GM18868 (cell line): ENCODE measurements at regions not wholly inside any gene's neighbourhood (a gene's known extent, or its start where the extent isn't known, plus 50 kb on each side); places are given as distances from the start of the nearest gene placed in this dataset.

ENCODE experiments used
- ATAC-seq: cut with Tn5 transposase; IDR thresholded peaks from one replicate; pipeline ENCODE4 v1.9.1; 2021; ENCODE audit warnings: mild to moderate bottlenecking, moderate library complexity; ENCODE audit not compliant: unreplicated experiment

GRCh38 chr9:103755441-103755840, 338.7 kb upstream of the SMC2 start:
- no peak for ATAC-seq

DNA sequence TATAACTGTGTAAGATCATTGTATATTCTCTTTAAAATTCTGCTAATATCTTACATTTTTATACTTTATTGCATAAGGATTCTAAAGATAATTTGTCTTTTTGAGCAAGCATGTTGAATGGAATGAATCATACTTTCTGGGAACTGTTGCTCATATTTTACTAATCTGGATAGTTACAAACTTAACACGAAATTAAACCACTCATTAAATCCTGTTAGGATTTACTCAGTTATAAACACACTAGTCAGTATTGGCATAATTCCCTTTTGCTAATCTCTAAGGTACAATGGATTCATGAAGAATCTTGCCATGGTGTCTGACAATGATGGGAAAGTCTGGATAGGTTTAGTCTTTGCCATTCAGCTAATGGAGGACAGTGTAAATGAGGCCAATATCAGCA, 338.1 kb upstream of the SMC2 start:
- no peak for ATAC-seq

- ATAC-seq, result no peak
Measured at GRCh38 chr9:103757062-103757461, 337.0 kb upstream of the SMC2 start.

GRCh38 chr9:103761466-103761865, 332.6 kb upstream of the SMC2 start:
- ATAC-seq, result no peak

DNA sequence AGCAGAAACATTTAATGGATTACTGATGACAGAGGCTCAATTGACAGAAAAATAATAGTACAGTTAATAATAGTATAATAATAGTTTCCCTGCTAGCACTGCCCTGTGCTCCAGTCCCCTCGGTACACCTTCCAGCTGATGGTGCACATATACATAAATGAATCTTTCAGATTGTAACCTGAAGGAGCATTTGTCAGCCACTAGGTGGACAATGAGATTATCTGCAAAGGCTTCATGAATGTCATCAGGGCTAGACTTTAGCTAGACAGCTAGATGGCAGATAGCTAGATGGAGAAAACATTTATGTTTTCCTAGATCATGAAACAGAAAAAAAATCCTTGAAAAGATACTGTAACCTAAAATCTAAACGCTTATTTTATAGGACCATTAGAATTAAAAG, 304.4 kb upstream of the SMC2 start:
- ATAC-seq, result peak; percentile 99

DNA sequence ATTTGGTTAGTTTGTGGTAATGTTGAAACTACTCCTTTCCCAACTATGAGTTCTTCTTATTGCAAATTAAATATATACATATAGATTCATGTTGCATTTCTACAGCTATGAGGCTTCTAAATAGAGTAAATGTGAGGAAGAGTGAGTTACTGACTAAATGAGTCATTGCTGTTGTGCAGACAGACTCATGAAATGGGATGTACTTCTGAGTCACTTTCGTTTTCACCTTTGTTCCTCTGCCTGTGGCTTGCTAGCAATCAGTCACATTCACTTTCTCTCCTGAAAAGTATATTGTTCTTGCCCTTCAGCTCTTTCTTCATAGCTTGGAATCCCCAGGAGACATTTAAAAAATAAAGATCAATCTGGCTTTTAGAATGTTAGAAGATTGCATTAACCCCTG, 295.5 kb upstream of the SMC2 start:
- ATAC-seq, result peak; percentile 100

DNA sequence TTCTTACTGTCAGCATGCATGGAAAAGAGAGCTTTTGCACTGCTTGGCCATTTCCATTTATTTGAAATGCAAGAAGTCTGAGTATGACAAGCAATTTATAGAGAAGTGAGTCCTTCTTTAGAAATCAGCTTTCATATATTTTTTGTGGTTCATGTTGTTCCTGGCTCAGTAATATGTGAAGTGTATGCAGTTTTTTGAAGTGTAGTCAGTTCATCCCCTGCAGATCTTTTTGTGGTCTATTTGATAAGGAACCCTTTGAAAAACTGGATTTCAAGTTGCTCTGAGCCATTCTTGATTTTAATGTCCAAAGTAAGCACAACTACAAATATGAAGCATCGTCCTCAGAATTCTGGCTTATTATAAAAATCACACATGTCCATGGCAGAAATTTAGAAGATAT, 294.1 kb upstream of the SMC2 start:
- ATAC-seq, result no peak

GRCh38 chr9:103802068-103802467, 292.0 kb upstream of the SMC2 start:
- ATAC-seq, result no peak

DNA sequence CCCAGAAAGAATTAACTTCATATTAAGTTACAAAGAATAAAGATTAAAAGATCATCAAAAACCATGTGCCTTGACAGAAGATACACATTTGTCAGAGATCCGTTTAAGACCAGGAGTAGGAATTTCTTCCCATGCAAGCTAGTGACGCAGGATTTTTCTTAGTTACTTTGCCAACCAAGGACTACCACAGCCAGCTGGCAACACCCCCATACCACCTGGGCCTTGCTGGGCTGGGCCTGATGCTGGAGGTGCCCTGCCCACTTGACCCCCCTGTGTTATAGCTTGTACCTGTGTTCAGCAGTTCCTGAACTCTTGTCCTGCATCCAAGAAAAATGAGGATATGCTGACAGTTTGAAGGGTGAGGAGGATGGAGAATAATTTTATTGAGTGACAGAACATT, 290.9 kb upstream of the SMC2 start:
- ATAC-seq, result no peak

- no peak for ATAC-seq
Measured at GRCh38 chr9:103804077-103804735, 289.9 kb upstream of the SMC2 start.

- ATAC-seq, result no peak
Measured at GRCh38 chr9:103809745-103810144, 284.4 kb upstream of the SMC2 start.

- no peak for ATAC-seq
Measured at GRCh38 chr9:103811462-103811861, 282.6 kb upstream of the SMC2 start.

DNA sequence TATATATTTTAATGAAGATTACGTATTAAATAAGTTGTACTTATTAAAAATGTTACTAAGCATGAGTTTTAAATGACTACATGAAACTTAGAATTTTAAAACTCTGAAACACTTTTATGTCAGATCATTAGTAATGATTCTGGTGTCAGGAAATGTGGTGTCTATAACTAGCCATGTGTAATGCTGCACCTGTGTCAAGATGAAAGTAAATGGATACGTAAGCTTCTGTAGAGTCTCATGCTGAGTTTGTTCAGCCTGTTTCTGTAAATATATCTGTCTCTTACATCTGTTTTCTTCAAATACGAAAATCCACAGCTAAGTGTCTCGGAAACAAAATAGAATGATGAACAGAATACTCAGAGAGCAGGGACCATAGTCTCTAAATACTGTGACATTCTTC, 278.0 kb upstream of the SMC2 start:
- peak; percentile 76 for ATAC-seq

DNA sequence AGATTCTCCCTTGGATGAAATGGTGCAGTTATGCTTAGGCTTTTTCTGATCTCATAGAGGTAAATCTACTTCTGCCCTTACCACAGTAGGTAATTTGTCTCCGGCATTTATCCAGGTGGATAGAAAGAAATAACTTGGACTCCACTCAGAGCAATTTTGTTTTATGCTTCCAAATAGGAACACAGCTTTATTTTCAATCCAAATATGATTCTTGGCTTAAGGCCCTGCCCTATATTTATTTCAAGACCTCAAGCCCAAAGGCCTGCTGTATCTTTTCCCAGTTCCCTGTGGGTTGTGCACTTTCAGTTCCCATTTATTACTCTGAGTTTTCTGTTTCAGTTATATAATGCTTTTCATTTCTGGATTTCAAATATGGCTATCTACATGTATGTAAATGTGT, 274.2 kb upstream of the SMC2 start:
- no peak for ATAC-seq

DNA sequence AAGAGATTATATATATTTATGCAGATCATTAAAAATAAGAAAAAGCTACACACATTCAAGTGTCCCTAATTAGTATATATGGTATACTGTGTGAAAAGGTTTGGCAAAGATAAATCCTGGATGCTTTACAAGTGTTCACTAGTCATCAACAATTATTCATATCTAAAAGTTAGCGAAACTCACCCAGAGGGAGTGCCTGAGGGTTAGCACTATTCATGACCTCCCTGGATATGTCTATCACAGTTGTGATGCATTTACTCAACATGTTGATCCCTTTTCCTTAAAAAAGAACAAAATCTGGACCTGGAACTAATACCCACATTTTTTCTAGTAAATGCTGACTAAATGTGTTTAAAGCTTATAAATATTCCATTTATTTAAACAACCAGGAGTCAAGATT, 273.0 kb upstream of the SMC2 start:
- no peak for ATAC-seq

DNA sequence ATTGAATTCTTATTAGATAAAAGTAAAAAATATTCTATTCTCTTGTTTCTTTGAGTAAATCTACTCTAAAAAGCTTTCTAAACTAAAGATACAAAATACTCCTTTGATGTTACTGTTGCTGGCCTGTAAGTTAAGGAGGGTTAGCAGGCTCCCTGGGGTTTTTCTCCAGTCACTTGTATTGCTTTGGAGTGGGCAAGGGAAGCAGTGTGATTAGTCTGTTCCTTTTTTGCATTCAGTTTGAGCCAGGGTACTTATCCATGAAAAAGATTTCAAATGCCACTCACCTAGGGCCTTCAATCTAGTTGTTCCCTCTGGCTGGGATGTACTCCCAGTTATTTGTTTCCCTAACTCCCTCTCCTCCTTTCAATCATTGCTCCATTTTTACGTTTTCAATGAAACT, 256.2 kb upstream of the SMC2 start:
- ATAC-seq, result no peak

GRCh38 chr9:103839197-103839596, 254.9 kb upstream of the SMC2 start:
- ATAC-seq, result no peak

DNA sequence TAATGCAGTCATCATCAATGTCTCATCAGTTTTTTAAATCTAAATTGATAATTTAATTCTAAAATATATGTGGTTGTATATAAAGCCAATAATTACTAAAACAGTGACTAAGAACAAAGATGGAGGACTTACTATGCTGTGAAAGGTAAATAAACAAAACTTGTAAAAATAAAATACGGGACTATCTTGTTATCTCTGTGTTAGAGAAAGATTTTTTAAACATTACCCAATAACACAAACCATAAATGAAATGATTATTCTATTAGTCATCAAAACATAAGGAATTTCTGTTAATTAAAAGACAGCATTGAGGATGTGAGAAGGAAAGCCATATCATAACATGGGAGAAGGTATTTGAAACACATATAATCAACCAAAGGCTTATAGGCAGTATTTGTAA, 226.2 kb upstream of the SMC2 start:
- ATAC-seq, result no peak

DNA sequence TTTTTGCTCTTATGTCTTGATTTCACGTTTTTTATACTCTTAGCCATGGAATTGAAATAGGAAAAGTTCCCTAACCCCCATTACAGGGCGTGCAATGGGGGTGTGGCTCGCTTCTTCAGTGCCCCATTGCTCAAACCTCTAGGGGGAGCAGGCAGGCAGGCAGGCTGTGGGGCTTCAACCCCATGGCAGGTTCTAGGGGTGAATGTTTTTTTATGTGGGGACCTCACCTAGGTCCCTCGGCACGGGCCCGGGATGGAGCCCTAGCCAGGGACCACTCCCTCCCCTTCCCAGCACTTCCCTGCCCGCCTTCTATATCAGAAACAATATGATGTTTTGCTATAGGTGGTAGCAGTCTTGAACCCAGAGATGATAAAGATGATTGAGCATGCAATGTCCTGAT, 221.3 kb upstream of the SMC2 start:
- no peak for ATAC-seq

- no peak for ATAC-seq
Measured at GRCh38 chr9:103881419-103881818, 212.7 kb upstream of the SMC2 start.

DNA sequence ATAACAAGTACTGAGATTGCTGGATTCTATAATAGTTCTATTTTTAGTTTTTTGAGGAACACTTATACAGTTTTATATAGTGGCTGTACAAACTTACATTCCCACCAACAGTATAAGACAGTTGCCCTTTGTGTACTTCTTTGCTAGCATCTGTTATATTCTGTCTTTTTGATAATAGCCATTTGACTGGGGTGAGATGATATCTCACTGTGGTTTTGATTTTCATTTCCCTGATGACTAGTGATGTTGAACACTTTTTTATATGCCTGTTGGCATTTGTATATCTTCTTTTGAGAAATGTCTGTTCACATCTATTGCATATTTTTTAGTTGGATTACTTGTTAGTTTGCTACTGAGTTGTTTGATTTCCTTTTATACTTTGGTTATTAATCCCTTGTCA, 204.1 kb upstream of the SMC2 start:
- no peak for ATAC-seq

DNA sequence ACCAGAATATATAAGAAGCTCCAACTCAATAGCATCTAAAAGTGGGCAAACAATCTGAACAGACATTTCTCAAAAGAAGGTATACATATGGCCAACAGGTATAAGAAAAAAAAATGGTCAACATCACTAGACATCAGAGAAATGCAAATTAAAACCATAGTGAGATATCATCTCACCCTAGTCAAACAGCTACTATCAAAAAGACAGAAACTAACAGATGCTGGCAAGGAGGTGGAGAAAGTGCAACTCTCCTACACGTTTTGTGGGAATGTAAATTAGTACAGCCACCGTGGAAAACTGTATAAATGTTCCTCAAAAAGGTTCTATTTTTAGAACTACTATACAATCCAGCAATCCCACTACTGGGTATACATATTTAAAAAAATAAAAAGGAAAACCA, 199.9 kb upstream of the SMC2 start:
- ATAC-seq, result no peak

GRCh38 chr9:103898550-103898949, 195.6 kb upstream of the SMC2 start:
- ATAC-seq, result no peak

DNA sequence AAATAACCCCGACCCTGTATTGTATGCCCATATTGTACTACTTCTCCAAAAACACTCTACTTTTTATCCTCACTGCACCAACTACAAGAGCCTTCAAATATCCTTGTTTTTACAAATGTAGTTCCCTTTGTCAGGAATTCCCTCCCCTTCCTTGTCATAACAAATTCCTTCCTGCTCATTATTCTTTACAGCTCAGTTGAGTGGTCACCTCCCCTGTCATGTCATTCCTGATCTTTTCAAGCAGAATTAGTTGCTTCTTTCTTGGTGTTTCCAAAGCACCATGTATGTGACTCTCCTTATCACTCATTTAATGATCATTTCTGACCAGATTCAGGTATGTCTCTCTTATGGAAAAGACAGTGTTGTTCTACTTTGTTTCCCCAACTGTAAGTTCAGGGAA, 194.2 kb upstream of the SMC2 start:
- no peak for ATAC-seq
